Spinal cord (tissue), 9 donors: ENCODE measurements at regions not wholly inside any gene's neighbourhood (a gene's known extent, or its start where the extent isn't known, plus 50 kb on each side); places are given as distances from the start of the nearest gene placed in this dataset.
"Not testable (repeated sequence)": the region's sequence is repeated elsewhere in the genome, so short reads cannot be mapped to it uniquely, and the experiment has no call there.

ENCODE experiments used
- DNase-seq, 6 donors: peaks; one replicate each; pipeline versions ENCODE4 v3.0.0 to v3.0.0-alpha.2; 2013 to 2015; ENCODE audit warnings: low spot score in 6 of 6, low read depth in 4 of 6
- H3K27ac ChIP-seq: one replicate; pipeline ENCODE4 v1.5.1; 2013; ENCODE audit warnings: low read depth, low read length, control low read depth
- H3K27me3 ChIP-seq: one replicate; pipeline ENCODE4 v1.6.1; 2013; ENCODE audit warnings: low read length; ENCODE audit not compliant: control insufficient read depth, insufficient read depth
- H3K36me3 ChIP-seq: one replicate; pipeline ENCODE4 v1.6.1; 2013; ENCODE audit warnings: low read length; ENCODE audit not compliant: control insufficient read depth, insufficient read depth
- H3K4me1 ChIP-seq: one replicate; pipeline ENCODE4 v1.6.1; 2013; ENCODE audit warnings: low read length; ENCODE audit not compliant: control insufficient read depth, insufficient read depth
- H3K4me3 ChIP-seq: one replicate; pipeline ENCODE4 v1.5.1; 2013; ENCODE audit warnings: low read depth, low read length, control low read depth
- H3K9me3 ChIP-seq: one replicate; pipeline ENCODE4 v1.6.1; 2013; ENCODE audit warnings: low read length; ENCODE audit not compliant: control insufficient read depth, insufficient read depth
- WGBS: methylation state at CpG from one replicate; pipeline ENCODE4 v1.1.5; 2013; ENCODE audit warnings: missing lambda C conversion rate; ENCODE audit not compliant: insufficient coverage; 5-methylcytosine and 5-hydroxymethylcytosine counted together
- donor health status: healthy.

DNA sequence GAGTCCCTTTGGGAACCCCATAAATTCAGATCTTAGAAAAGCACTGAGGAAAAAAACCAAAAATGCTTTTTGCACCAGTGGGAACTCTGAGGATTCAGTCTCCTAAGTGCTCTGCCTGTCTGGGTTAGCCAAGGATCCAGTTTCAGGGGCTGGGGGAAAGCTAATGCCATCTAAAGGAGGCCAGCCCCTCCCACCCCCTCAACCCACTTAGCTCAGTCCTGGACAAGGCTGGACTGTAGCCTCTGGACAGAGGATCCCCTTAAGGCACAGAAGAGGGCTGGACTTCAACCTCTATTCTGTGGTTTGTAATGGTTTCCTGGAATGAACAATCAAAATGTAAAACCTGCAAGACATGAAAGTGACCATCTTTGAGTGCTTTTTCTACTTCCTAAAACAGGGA lies 356.1 kb upstream of the ZFHX3 start:
- DNase-seq, result no peak
- H3K4me1 ChIP-seq, result peaks cover 11% of the 10 kb centered on the region
- H3K9me3 ChIP-seq, result no peaks in the 10 kb centered on the region
- H3K4me3 ChIP-seq, result no peak overlapping the region
- no peak overlapping the region for H3K27ac ChIP-seq
- H3K27me3 ChIP-seq, result peaks cover 4% of the 10 kb centered on the region
- H3K36me3 ChIP-seq, result no peaks in the 10 kb centered on the region

DNA sequence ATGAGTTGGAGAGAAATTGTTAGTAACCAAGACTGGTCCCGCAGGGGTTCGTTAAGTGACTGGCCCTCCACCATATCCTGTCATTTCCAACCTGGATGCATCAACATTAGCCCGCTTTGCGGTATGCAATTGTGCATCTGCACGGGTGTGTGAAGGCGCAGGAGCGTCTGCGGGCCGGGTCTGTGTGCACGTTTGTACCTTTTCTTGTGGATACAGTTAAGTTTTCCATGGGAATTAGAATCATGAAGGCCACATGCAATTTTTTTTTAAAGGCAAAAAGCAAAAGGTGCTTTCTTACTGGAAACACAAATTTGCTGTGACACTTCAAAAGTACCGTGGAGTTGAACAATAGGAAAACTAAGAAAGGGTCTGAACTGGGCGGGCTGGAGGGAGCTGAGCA lies 355.4 kb upstream of the ZFHX3 start:
- H3K36me3 ChIP-seq, result no peaks in the 10 kb centered on the region
- WGBS, result 52% methylated on average over 9 of the region's 12 CpGs
- H3K27ac ChIP-seq, result no peak overlapping the region
- H3K4me3 ChIP-seq, result no peak overlapping the region
- DNase-seq, result peak in 1 of 6 donors; percentile 26
- H3K9me3 ChIP-seq, result no peaks in the 10 kb centered on the region
- H3K27me3 ChIP-seq, result peaks cover 4% of the 10 kb centered on the region
- peaks cover 11% of the 10 kb centered on the region for H3K4me1 ChIP-seq

DNA sequence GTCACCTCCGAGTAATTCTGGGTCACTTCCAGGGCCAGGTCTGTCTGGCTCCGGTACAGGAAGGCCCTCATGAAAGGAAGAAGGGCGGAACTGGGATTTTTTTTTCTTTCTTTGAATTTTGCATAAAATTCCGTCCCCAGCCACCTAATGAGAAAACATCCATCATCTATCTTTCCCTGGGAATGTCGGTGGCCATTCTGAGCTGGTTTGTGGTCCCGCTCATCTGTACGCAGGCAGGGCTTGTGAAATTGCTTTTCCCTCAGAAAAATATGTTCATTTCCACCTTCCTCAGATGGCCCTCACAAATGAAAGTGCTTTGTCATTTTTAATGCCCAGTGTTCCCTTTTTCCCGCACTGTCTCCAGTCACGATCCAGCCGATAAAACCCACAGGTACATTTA lies 353.0 kb upstream of the ZFHX3 start:
- H3K9me3 ChIP-seq, result no peaks in the 10 kb centered on the region
- H3K27ac ChIP-seq, result no peak overlapping the region
- DNase-seq, result peak in 1 of 6 donors; percentile 65
- no peaks in the 10 kb centered on the region for H3K36me3 ChIP-seq
- H3K4me3 ChIP-seq, result no peak overlapping the region
- H3K4me1 ChIP-seq, result peaks cover 11% of the 10 kb centered on the region
- H3K27me3 ChIP-seq, result peaks cover 2% of the 10 kb centered on the region
- WGBS, result 73% methylated on average over 9 of the region's 10 CpGs

DNA sequence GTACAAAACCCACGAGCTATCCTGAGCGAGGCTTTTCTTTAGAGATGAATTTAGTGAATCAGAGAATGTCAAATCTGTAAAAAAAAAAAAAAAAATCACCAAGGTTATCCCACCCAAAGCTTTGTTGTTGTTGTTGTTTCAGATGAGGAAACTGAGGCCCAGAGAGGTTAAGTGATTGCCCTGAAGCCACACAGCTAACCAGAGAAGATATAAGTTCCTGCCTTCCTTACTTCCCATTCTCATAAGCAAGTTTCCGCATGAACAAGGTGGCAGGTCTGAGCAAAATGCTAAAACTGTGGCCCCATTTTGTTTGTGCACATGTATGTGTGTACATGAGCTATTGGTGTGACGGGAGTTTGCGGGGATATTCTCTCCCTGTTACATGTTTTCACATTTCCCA lies 352.1 kb upstream of the ZFHX3 start:
- Histone ChIP-seq H3K4me3 (no peak overlapping the region), H3K27ac (no peak overlapping the region), H3K36me3 (no peaks in the 10 kb centered on the region), H3K9me3 (no peaks in the 10 kb centered on the region), H3K4me1 (peaks cover 11% of the 10 kb centered on the region), H3K27me3 (peaks cover 2% of the 10 kb centered on the region)
- WGBS, result 70% methylated on average over 2 of the region's 5 CpGs
- no peak for DNase-seq

DNA sequence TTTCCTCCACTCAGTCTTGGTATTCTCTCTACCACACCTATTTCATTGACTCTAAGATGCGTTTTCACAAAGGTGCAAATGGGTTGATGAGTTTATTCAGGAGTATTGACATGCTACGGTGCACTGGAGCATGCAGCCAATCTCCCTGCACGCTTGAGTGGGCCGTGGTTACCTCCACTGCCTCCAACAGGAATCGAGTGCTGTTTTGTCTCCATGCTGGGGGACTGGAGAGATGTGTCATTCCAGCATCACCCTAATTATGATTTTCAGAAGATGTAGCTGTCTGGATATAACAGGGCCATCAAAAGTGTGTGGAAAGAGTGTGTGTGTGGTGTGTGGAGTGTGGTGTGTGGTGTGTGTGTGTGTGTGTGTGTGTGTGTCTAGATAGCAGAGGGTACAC lies 351.6 kb upstream of the ZFHX3 start:
- DNase-seq, result no peak
- no peaks in the 10 kb centered on the region for H3K36me3 ChIP-seq
- WGBS, result no CpG with 5 or more reads among the region's 5 CpGs
- H3K4me3 ChIP-seq, result no peak overlapping the region
- H3K27me3 ChIP-seq, result peaks cover 2% of the 10 kb centered on the region
- H3K27ac ChIP-seq, result no peak overlapping the region
- peaks cover 11% of the 10 kb centered on the region for H3K4me1 ChIP-seq
- no peaks in the 10 kb centered on the region for H3K9me3 ChIP-seq

DNA sequence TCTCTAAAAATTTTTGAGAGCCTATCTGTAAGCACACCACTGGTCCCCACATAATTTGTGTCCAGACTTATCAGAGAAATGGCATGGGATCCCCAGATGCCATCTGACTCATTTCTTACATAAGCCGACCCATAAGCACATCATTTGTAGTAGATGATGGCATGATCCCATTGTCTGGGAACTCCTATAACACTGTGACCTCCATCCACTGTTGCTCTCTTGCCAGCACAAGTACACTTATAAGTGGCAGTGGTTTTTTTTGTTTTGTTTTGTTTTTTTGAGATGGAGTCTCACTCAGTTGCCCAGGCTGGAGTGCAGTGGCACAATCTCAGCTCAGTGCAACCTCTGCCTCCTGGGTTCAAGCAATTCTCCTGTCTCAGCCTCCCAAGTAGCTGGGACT lies 350.7 kb upstream of the ZFHX3 start:
- H3K9me3 ChIP-seq, H3K4me3 ChIP-seq, DNase-seq, H3K27me3 ChIP-seq, H3K27ac ChIP-seq, H3K36me3 ChIP-seq: not testable (repeated sequence)
- WGBS, result no CpG with 5 or more reads among the region's 1 CpG
- H3K4me1 ChIP-seq, result peaks cover 11% of the 10 kb centered on the region

DNA sequence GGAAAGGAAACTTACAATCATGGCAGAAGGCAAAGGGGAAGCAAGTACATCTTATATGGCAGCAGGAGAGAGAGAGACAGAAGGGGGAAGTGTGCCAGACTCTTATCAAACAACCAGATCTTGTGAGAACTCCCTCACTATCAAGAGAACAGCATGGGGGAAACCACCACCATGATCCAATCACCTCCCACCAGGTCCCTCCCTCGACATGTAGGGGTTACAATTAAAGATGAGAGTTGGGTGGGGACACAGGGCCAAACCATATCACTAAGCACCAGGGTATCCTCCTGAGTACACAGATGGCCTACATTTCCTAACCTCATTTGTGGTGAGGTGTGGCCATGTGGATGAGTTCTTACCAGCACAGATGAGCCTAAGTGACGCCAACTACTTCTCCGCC lies 348.6 kb upstream of the ZFHX3 start:
- no peak overlapping the region for H3K4me3 ChIP-seq
- peaks cover 6% of the 10 kb centered on the region for H3K4me1 ChIP-seq
- no CpG with 5 or more reads among the region's 3 CpGs for WGBS
- DNase-seq, result no peak
- H3K36me3 ChIP-seq, result no peaks in the 10 kb centered on the region
- no peaks in the 10 kb centered on the region for H3K27me3 ChIP-seq
- H3K9me3 ChIP-seq, result no peaks in the 10 kb centered on the region
- H3K27ac ChIP-seq, result no peak overlapping the region

DNA sequence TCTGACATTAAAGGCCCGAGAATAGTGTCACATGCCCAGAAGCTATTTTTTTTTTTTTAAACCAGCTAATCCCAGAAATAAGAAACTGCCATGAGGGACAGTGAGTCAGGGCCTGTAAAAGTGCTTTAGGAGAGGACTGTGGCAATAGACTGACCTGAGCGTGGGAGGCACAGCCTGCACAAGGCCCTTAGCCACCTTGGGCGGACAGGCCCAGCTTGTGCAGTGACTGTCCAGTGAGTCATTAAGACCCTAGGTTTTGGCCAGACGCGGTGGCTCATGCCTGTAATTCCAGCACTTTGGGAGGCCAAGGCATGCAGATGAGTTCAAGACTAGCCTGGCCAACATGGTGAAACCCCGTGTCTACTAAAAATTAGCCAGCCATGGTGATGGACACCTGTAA lies 343.0 kb upstream of the ZFHX3 start:
- no peak overlapping the region for H3K4me3 ChIP-seq
- 97% methylated on average over 5 of the region's 6 CpGs for WGBS
- no peak overlapping the region for H3K27ac ChIP-seq
- H3K4me1 ChIP-seq, result no peaks in the 10 kb centered on the region
- no peaks in the 10 kb centered on the region for H3K36me3 ChIP-seq
- H3K9me3 ChIP-seq, result no peaks in the 10 kb centered on the region
- DNase-seq, result no peak
- H3K27me3 ChIP-seq, result no peaks in the 10 kb centered on the region

DNA sequence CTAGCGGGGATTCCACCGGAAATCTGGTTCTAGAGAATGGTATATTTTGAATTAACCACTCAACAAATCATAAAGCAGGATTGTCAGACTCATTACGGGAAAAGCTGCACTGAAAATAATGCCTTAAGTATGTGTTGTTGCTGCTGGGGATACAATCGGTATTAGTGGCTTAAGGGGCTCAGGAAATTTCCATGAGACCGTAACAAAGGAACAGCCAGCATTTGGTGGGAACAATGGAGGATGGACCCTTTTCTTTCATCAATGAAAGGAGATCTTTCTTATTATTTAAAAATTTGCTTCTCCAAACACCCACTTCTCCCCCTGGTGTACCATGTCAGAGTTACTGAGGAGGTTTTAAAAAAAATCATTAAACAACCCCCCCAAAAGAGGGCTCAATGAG lies 342.6 kb upstream of the ZFHX3 start:
- 50% methylated on average over 1 of the region's 5 CpGs for WGBS

DNA sequence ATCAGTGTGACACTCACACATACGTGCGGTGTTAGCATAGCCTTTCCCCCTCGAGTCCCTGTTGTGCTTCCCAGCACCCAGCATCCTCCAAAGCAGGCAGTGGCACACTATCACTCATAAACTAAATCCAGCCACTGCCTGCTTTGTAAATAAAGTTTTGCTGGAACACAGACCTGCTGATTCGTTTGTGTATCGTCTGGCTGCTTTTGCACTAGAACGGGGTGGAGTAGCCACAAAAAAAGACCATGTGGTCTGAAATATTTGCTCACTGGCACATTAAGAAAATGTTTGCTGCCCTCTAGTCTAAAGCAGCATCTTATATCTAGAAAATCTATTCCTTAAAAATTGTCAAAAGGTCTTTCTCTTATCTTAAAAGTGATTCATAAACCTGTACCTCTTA lies 341.2 kb upstream of the ZFHX3 start:
- no peak for DNase-seq
- WGBS, result 85% methylated on average over 4 of the region's 6 CpGs
- H3K27me3 ChIP-seq, result no peaks in the 10 kb centered on the region
- peaks cover 5% of the 10 kb centered on the region for H3K4me1 ChIP-seq
- no peak overlapping the region for H3K4me3 ChIP-seq
- H3K27ac ChIP-seq, result no peak overlapping the region
- no peaks in the 10 kb centered on the region for H3K9me3 ChIP-seq
- H3K36me3 ChIP-seq, result no peaks in the 10 kb centered on the region

More for the DNA sequence above, 342.6 kb upstream of the ZFHX3 start:
- Histone ChIP-seq H3K27ac (no peak overlapping the region), H3K4me1 (peaks cover 2% of the 10 kb centered on the region), H3K36me3 (no peaks in the 10 kb centered on the region), H3K9me3 (no peaks in the 10 kb centered on the region), H3K4me3 (no peak overlapping the region), H3K27me3 (no peaks in the 10 kb centered on the region)
- no peak for DNase-seq
